MG63 (cell line): ENCODE measurements at regions not wholly inside any gene's neighbourhood (a gene's known extent, or its start where the extent isn't known, plus 50 kb on each side); places are given as distances from the start of the nearest gene placed in this dataset.
"Not testable (repeated sequence)": the region's sequence is repeated elsewhere in the genome, so short reads cannot be mapped to it uniquely, and the experiment has no call there.

Experiments used
- DNase-seq: peaks from one replicate; pipeline ENCODE4 v3.0.0-alpha.2; 2020
- H3K27me3 ChIP-seq: fragments of 250-450 bp; sonication (Bioruptor Pico); 2 replicates; pipeline ENCODE4 v1.5.1; 2020; ENCODE audit warnings: mild to moderate bottlenecking, moderate library complexity
- H3K36me3 ChIP-seq: fragments of 250-450 bp; sonication (Bioruptor Pico); 2 replicates; pipeline ENCODE4 v1.5.1; 2020; ENCODE audit warnings: mild to moderate bottlenecking, moderate library complexity
- H3K4me3 ChIP-seq: fragments of 250-450 bp; sonication (Bioruptor Pico); 2 replicates; pipeline ENCODE4 v1.5.1; 2020; ENCODE audit warnings: mild to moderate bottlenecking, moderate library complexity
- H3K9me3 ChIP-seq: fragments of 250-450 bp; sonication (Bioruptor Pico); 2 replicates; pipeline ENCODE4 v1.5.1; 2020; ENCODE audit warnings: mild to moderate bottlenecking, moderate library complexity

GRCh38 chr15:39260391-39260790 lies 320.5 kb upstream of the THBS1 start:
- H3K36me3 ChIP-seq: no peaks in the 10 kb centered on the region
- DNase-seq: no peak
- no peak overlapping the region for H3K4me3 ChIP-seq
- no peaks in the 10 kb centered on the region for H3K27me3 ChIP-seq
- H3K9me3 ChIP-seq: no peaks in the 10 kb centered on the region

- Histone ChIP-seq H3K36me3 (no peaks in the 10 kb centered on the region), H3K4me3 (no peak overlapping the region), H3K27me3 (no peaks in the 10 kb centered on the region), H3K9me3 (no peaks in the 10 kb centered on the region)
- no peak for DNase-seq
These were observed 320.1 kb upstream of the THBS1 start for GRCh38 chr15:39260791-39261190.

- not testable (repeated sequence) for H3K36me3 ChIP-seq, DNase-seq
These were observed 319.3 kb upstream of the THBS1 start for GRCh38 chr15:39261397-39262183.

GRCh38 chr15:39262995-39263772 lies 317.7 kb upstream of the THBS1 start:
- not testable (repeated sequence) for H3K36me3 ChIP-seq, H3K4me3 ChIP-seq, H3K9me3 ChIP-seq, H3K27me3 ChIP-seq, DNase-seq

More at GRCh38 chr15:39261397-39262183, 319.3 kb upstream of the THBS1 start:
- H3K4me3 ChIP-seq, H3K27me3 ChIP-seq, H3K9me3 ChIP-seq: not testable (repeated sequence)

- DNase-seq: no peak
- Histone ChIP-seq H3K27me3 (no peaks in the 10 kb centered on the region), H3K9me3 (no peaks in the 10 kb centered on the region), H3K36me3 (no peaks in the 10 kb centered on the region), H3K4me3 (no peak overlapping the region)
These were observed 315.6 kb upstream of the THBS1 start for GRCh38 chr15:39265261-39265660.

- no peaks in the 10 kb centered on the region for H3K9me3 ChIP-seq
- no peaks in the 10 kb centered on the region for H3K27me3 ChIP-seq
- H3K36me3 ChIP-seq: no peaks in the 10 kb centered on the region
- DNase-seq: no peak
- H3K4me3 ChIP-seq: no peak overlapping the region
These were observed 314.0 kb upstream of the THBS1 start for GRCh38 chr15:39266890-39267289.

GRCh38 chr15:39267685-39268084 lies 313.2 kb upstream of the THBS1 start:
- Histone ChIP-seq H3K27me3 (no peaks in the 10 kb centered on the region), H3K4me3 (no peak overlapping the region), H3K9me3 (no peaks in the 10 kb centered on the region), H3K36me3 (no peaks in the 10 kb centered on the region)
- no peak for DNase-seq

- Histone ChIP-seq H3K9me3 (no peaks in the 10 kb centered on the region), H3K36me3 (no peaks in the 10 kb centered on the region), H3K27me3 (no peaks in the 10 kb centered on the region), H3K4me3 (no peak overlapping the region)
- DNase-seq: no peak
These were observed 311.5 kb upstream of the THBS1 start for GRCh38 chr15:39269352-39269751.

GRCh38 chr15:39269821-39270220 lies 311.1 kb upstream of the THBS1 start:
- H3K4me3 ChIP-seq: no peak overlapping the region
- no peak for DNase-seq
- H3K9me3 ChIP-seq: no peaks in the 10 kb centered on the region
- no peaks in the 10 kb centered on the region for H3K27me3 ChIP-seq
- no peaks in the 10 kb centered on the region for H3K36me3 ChIP-seq

GRCh38 chr15:39270221-39270855 lies 310.5 kb upstream of the THBS1 start:
- Histone ChIP-seq H3K4me3 (no peak overlapping the region), H3K9me3 (no peaks in the 10 kb centered on the region), H3K36me3 (no peaks in the 10 kb centered on the region), H3K27me3 (no peaks in the 10 kb centered on the region)
- DNase-seq: no peak

- H3K9me3 ChIP-seq: no peaks in the 10 kb centered on the region
- H3K4me3 ChIP-seq: no peak overlapping the region
These were observed 309.9 kb upstream of the THBS1 start for GRCh38 chr15:39270934-39271333.

GRCh38 chr15:39272901-39273300 lies 308.0 kb upstream of the THBS1 start:
- no peaks in the 10 kb centered on the region for H3K9me3 ChIP-seq
- H3K36me3 ChIP-seq: no peaks in the 10 kb centered on the region
- H3K4me3 ChIP-seq: no peak overlapping the region
- H3K27me3 ChIP-seq: no peaks in the 10 kb centered on the region
- DNase-seq: no peak

More at GRCh38 chr15:39270934-39271333, 309.9 kb upstream of the THBS1 start:
- H3K36me3 ChIP-seq: no peaks in the 10 kb centered on the region
- no peaks in the 10 kb centered on the region for H3K27me3 ChIP-seq
- DNase-seq: peak; percentile 39

GRCh38 chr15:39273717-39274411 lies 307.0 kb upstream of the THBS1 start:
- Histone ChIP-seq H3K4me3 (no peak overlapping the region), H3K9me3 (no peaks in the 10 kb centered on the region; the same call in 1 of the 2 replicates), H3K27me3 (no peaks in the 10 kb centered on the region), H3K36me3 (no peaks in the 10 kb centered on the region)
- peak; percentile 27 for DNase-seq

GRCh38 chr15:39275066-39275465 lies 305.8 kb upstream of the THBS1 start:
- Histone ChIP-seq H3K27me3 (no peaks in the 10 kb centered on the region), H3K4me3 (no peak overlapping the region), H3K9me3 (no peaks in the 10 kb centered on the region; the same call in 1 of the 2 replicates), H3K36me3 (no peaks in the 10 kb centered on the region)
- DNase-seq: no peak

- no peaks in the 10 kb centered on the region for H3K27me3 ChIP-seq
- no peak overlapping the region for H3K4me3 ChIP-seq
- DNase-seq: no peak
- no peaks in the 10 kb centered on the region for H3K36me3 ChIP-seq
- peaks cover 6% of the 10 kb centered on the region for H3K9me3 ChIP-seq
These were observed 301.6 kb upstream of the THBS1 start for GRCh38 chr15:39279311-39279710.

GRCh38 chr15:39281094-39281493 lies 299.8 kb upstream of the THBS1 start:
- H3K27me3 ChIP-seq: no peaks in the 10 kb centered on the region
- DNase-seq: no peak
- peaks cover 6% of the 10 kb centered on the region for H3K9me3 ChIP-seq
- no peaks in the 10 kb centered on the region for H3K36me3 ChIP-seq
- no peak overlapping the region for H3K4me3 ChIP-seq
